PC-3 (cell line): ENCODE measurements at regions not wholly inside any gene's neighbourhood (a gene's known extent, or its start where the extent isn't known, plus 50 kb on each side); places are given as distances from the start of the nearest gene placed in this dataset.
A peak's percentile ranks its signal among the peaks of the same experiment; 100 is the strongest.

ENCODE experiments used
- ATAC-seq: fragments of 200-7000 bp; cut with Tn5 transposase; 2 replicates; pipeline ENCODE4 v1.9.1; 2020; ENCODE audit warnings: mild to moderate bottlenecking, moderate library complexity
- BruUV-seq: library from RNA; stranded (reverse); fragments of 400-500 nt; replicated peaks from 2 replicates; lab custom pipeline; 2021; lab: Mats Ljungman, UMichigan
- CTCF ChIA-PET: fragments of 300-600 bp; sonication (Branson Sonifier 250); formaldehyde crosslinking; loops from one replicate; lab custom pipeline; 2022; ENCODE audit warnings: antibody characterized with exemption; lab: Charles Lee
- POLR2A ChIA-PET: fragments of 300-600 bp; sonication (Branson Sonifier 250); formaldehyde crosslinking; loops from one replicate; lab custom pipeline; 2022; ENCODE audit warnings: antibody characterized with exemption; ENCODE audit not compliant: unreplicated experiment; lab: Charles Lee
- DNase-seq: peaks from one replicate; pipeline ENCODE4 v3.0.0-alpha.2; 2015
- H2AFZ ChIP-seq: fragments of 300-600 bp; sonication (generic); 2 replicates; pipeline ENCODE4 v1.6.0; 2016; ENCODE audit warnings: antibody characterized with exemption, low read length
- H3F3A ChIP-seq: fragments of 300-600 bp; sonication (generic); one replicate; pipeline ENCODE4 v1.6.0; 2017; ENCODE audit warnings: antibody characterized with exemption, low read length, control low read depth, mild to moderate bottlenecking; ENCODE audit not compliant: unreplicated experiment
- H3K27ac ChIP-seq: fragments of 300-600 bp; sonication (generic); 2 replicates; pipeline ENCODE4 v1.5.1; 2016; ENCODE audit warnings: mild to moderate bottlenecking, low read length
- H3K27me3 ChIP-seq: fragments of 300-600 bp; sonication (generic); 2 replicates; pipeline ENCODE4 v1.6.1; 2016; ENCODE audit warnings: low read length, mixed read lengths
- H3K36me3 ChIP-seq: fragments of 300-600 bp; sonication (generic); 2 replicates; pipeline ENCODE4 v1.6.1; 2016; ENCODE audit warnings: low read depth, mixed run types, low read length, mixed read lengths
- H3K4me1 ChIP-seq: fragments of 300-600 bp; sonication (generic); 2 replicates; pipeline ENCODE4 v1.5.1; 2016; ENCODE audit warnings: low read length; ENCODE audit not compliant: insufficient read depth
- H3K4me2 ChIP-seq: fragments of 300-600 bp; sonication (generic); 2 replicates; pipeline ENCODE4 v1.6.0; 2016; ENCODE audit warnings: low read length
- H3K4me3 ChIP-seq: fragments of 300-600 bp; sonication (generic); 2 replicates; pipeline ENCODE4 v1.5.1; 2016; ENCODE audit warnings: mild to moderate bottlenecking, low read length, mixed read lengths
- H3K79me2 ChIP-seq: fragments of 300-600 bp; sonication (generic); 2 replicates; pipeline ENCODE4 v1.6.1; 2017; ENCODE audit warnings: low read length, mixed read lengths
- H3K9ac ChIP-seq: fragments of 300-600 bp; sonication (generic); 2 replicates; pipeline ENCODE4 v1.6.0; 2016; ENCODE audit warnings: mild to moderate bottlenecking, low read length
- H3K9me2 ChIP-seq: fragments of 300-600 bp; sonication (generic); replicated peaks from 2 replicates; pipeline ENCODE4 v1.6.1; 2016; ENCODE audit warnings: mixed run types, low read length, mixed read lengths
- H3K9me3 ChIP-seq: fragments of 300-600 bp; sonication (generic); 2 replicates; pipeline ENCODE4 v1.6.1; 2016; ENCODE audit warnings: low read length, mixed read lengths
- H4K20me1 ChIP-seq: fragments of 300-600 bp; sonication (generic); 2 replicates; pipeline ENCODE4 v1.6.1; 2016; ENCODE audit warnings: low read length, mixed read lengths
- EZH2 ChIP-seq: fragments of 300-600 bp; sonication (generic); IDR thresholded peaks from one replicate; pipeline ENCODE4 v1.6.1; 2017; ENCODE audit warnings: antibody characterized with exemption, mild to moderate bottlenecking, low read length; ENCODE audit not compliant: unreplicated experiment
- EZH2phosphoT487 ChIP-seq: fragments of 300-600 bp; sonication (generic); IDR thresholded peaks from 2 replicates; pipeline ENCODE4 v1.6.1; 2018; ENCODE audit warnings: mild to moderate bottlenecking, antibody characterized with exemption, low read length, borderline replicate concordance
- intact Hi-C: fragments of 100-400 bp; cut with micrococcal nuclease; formaldehyde crosslinking; loops from 2 replicates; pipeline ENCODE4 v1.9.0; 2023
- TF ChIP-seq, protein P1 (sequence below): fragments of 300-600 bp; sonication (generic); conservative IDR thresholded peaks from 2 replicates; pipeline ENCODE4 v1.5.1; 2017; ENCODE audit warnings: antibody characterized with exemption, low read depth, mild to moderate bottlenecking, low read length

DNA sequence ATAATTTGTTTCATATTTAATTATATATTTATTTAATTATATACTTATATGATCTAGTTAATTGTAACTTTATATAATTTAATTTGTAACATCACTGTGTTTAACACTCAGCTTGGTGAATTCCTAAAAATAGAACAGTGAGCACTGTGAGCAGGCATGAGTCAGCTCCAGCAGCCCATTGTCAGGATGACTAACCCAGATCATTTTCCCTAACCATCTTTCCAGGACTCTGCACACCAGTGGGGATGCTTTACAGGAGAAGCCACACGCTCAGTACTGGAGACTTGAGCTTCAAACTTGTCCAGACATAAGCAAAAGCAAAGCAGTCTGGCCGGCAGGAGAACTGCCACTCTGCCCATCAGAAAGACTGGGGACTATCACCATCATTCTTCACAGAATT is 446.2 kb upstream of the TRPC7 start:
- H3K4me3 ChIP-seq = 0 out of 2 replicates have a peak overlapping the region, but pooled peaks have one; percentile 37
- no peaks in the 10 kb centered on the region for H3K9me3 ChIP-seq
- DNase-seq (peak; percentile 83), ATAC-seq (peak; percentile 93)
- no peaks in the 10 kb centered on the region for H3K36me3 ChIP-seq
- BruUV-seq = no TSS peak
- H3K9me2 ChIP-seq = no peaks in the 10 kb centered on the region
- peak overlapping the region; percentile 73 for H3K9ac ChIP-seq
- H3K27me3 ChIP-seq = no peaks in the 10 kb centered on the region
- intact Hi-C loops = no loop called here
- H3K4me1 ChIP-seq = peaks cover 28% of the 10 kb centered on the region
- no peak overlapping the region for H2AFZ ChIP-seq
- peak overlapping the region; percentile 79 for H3K4me2 ChIP-seq
- peak overlapping the region; percentile 98 for H3K27ac ChIP-seq
- no peaks in the 10 kb centered on the region for H3K79me2 ChIP-seq
- TF ChIP-seq, protein P1, sequence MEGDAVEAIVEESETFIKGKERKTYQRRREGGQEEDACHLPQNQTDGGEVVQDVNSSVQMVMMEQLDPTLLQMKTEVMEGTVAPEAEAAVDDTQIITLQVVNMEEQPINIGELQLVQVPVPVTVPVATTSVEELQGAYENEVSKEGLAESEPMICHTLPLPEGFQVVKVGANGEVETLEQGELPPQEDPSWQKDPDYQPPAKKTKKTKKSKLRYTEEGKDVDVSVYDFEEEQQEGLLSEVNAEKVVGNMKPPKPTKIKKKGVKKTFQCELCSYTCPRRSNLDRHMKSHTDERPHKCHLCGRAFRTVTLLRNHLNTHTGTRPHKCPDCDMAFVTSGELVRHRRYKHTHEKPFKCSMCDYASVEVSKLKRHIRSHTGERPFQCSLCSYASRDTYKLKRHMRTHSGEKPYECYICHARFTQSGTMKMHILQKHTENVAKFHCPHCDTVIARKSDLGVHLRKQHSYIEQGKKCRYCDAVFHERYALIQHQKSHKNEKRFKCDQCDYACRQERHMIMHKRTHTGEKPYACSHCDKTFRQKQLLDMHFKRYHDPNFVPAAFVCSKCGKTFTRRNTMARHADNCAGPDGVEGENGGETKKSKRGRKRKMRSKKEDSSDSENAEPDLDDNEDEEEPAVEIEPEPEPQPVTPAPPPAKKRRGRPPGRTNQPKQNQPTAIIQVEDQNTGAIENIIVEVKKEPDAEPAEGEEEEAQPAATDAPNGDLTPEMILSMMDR = no peak
- TF ChIP-seq EZH2phosphoT487 (no peak), EZH2 (no peak)
- H3F3A ChIP-seq = peaks cover 4% of the 10 kb centered on the region
- CTCF ChIA-PET = no interaction called here
- no peaks in the 10 kb centered on the region for H4K20me1 ChIP-seq
- POLR2A ChIA-PET = interaction anchor here (0.6 to 0.7 kb wide), 3 partner anchors 9 to 968 kb away, joined by 3 to 5 read pairs (median 3); no protein-coding TSS in a partner anchor

DNA sequence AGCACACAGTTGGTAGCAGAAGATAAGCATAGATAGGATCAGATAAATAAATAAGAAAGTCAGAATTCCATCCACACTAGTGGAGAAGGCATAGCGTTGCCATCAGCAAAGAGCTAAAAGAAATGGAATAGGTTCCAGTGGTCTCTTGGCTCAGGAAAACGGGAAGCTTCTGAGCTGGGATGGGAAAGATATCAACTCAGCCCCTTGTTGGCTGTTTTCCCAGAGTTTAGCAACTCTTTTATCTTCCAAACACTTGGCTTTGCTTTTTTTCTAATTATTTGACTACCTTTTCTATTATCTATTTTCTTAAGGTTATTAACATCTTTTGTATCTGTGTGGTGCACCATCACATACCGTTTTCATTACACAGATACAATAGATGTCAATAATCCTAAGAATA is 445.7 kb upstream of the TRPC7 start:
- CTCF ChIA-PET = interaction anchor here (1.0 kb wide), 1 partner anchor 264 kb away, joined by 4 read pairs; no protein-coding TSS in a partner anchor
- Histone ChIP-seq H3K9me2 (no peaks in the 10 kb centered on the region), H3K9ac (peak overlapping the region; percentile 70), H4K20me1 (no peaks in the 10 kb centered on the region), H3K9me3 (no peaks in the 10 kb centered on the region), H3K27ac (peak overlapping the region; percentile 98), H3K27me3 (no peaks in the 10 kb centered on the region), H3F3A (peaks cover 4% of the 10 kb centered on the region), H2AFZ (no peak overlapping the region), H3K4me1 (peaks cover 28% of the 10 kb centered on the region), H3K4me2 (peak overlapping the region; percentile 50), H3K79me2 (no peaks in the 10 kb centered on the region), H3K4me3 (0 out of 2 replicates have a peak overlapping the region, but pooled peaks have one; percentile 1), H3K36me3 (no peaks in the 10 kb centered on the region)
- intact Hi-C loops = no loop called here
- POLR2A ChIA-PET = interaction anchor here (0.6 to 0.7 kb wide), 3 partner anchors 10 to 969 kb away, joined by 3 to 5 read pairs (median 3); no protein-coding TSS in a partner anchor
- BruUV-seq = no TSS peak
- TF ChIP-seq, protein P1 = no peak
- TF ChIP-seq EZH2phosphoT487 (no peak), EZH2 (no peak)
- DNase-seq = no peak
- ATAC-seq = no peak

DNA sequence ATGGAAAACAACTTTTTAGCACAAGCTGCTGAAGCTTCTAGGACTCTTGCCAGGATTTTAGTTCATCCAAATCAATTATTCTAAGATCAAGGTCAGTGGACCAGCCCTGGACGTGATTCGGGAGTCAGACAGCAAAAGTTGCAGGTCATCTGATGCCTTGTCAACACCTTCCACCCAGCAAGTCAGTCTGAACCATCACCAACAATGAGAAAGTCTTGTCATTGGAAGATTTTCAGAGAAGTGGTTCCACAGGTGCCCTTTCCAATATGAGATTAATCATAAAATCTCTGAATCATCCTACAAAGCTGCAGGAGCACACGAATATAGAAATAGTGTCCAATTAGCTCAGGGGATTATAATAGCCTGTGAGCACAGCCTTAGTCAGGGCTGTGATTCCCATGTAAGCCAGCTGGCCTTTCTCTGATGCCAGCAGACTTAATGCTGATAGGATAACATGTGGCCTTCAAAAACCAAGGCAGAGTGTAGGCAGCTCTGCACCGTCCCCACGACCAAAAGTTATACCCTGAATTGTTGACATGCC is 445.0 kb upstream of the TRPC7 start:
- peak; percentile 85 for ATAC-seq
- Histone ChIP-seq H3F3A (peaks cover 4% of the 10 kb centered on the region), H3K4me2 (peak overlapping the region; percentile 50), H3K4me3 (no peak overlapping the region), H2AFZ (no peak overlapping the region), H3K79me2 (no peaks in the 10 kb centered on the region), H3K36me3 (no peaks in the 10 kb centered on the region), H3K27ac (peak overlapping the region; percentile 98), H3K9ac (peak overlapping the region; percentile 70), H3K9me2 (no peaks in the 10 kb centered on the region), H3K27me3 (no peaks in the 10 kb centered on the region), H3K9me3 (no peaks in the 10 kb centered on the region), H3K4me1 (peaks cover 31% of the 10 kb centered on the region), H4K20me1 (no peaks in the 10 kb centered on the region)
- TF ChIP-seq EZH2phosphoT487 (no peak), EZH2 (no peak)
- TF ChIP-seq, protein P1 = no peak
- intact Hi-C loops = no loop called here
- POLR2A ChIA-PET = interaction anchor here (0.6 kb wide), 1 partner anchor 124 kb away, joined by 3 read pairs; no protein-coding TSS in a partner anchor
- no TSS peak for BruUV-seq
- CTCF ChIA-PET = interaction anchor here (0.6 to 1.0 kb wide), 3 partner anchors 25 to 516 kb away, joined by 3 to 4 read pairs (median 3); no protein-coding TSS in a partner anchor
- peak; percentile 89 for DNase-seq
